WTC11 (cell line): ENCODE measurements at regions not wholly inside any gene's neighbourhood (a gene's known extent, or its start where the extent isn't known, plus 50 kb on each side); places are given as distances from the start of the nearest gene placed in this dataset.

Experiments
- ATAC-seq: fragments of 200-7000 bp; cut with Tn5 transposase; 2 replicates; pipeline ENCODE4 v1.10.0; 2021; ENCODE audit warnings: mild to moderate bottlenecking, moderate library complexity
- CTCF ChIA-PET: fragments of 300-600 bp; sonication (Branson Sonifier 250); formaldehyde crosslinking; loops from one replicate; lab custom pipeline; 2021; ENCODE audit warnings: antibody characterized with exemption; lab: Charles Lee
- POLR2A ChIA-PET: fragments of 350-600 bp; sonication (Branson Sonifier 250); formaldehyde crosslinking; loops from one replicate; lab custom pipeline; 2021; ENCODE audit warnings: antibody characterized with exemption; lab: Charles Lee
- DNase-seq: peaks from one replicate; pipeline ENCODE4 v3.0.0; 2021; ENCODE audit warnings: low spot score
- H3K27ac Mint-ChIP-seq: 2 replicates; pipeline ENCODE4 v1.8.0; 2021; ENCODE audit warnings: mixed read lengths
- H3K27me3 Mint-ChIP-seq: 2 replicates; pipeline ENCODE4 v1.8.0; 2021; ENCODE audit warnings: low read depth, mild to moderate bottlenecking, moderate library complexity, mixed read lengths
- H3K36me3 Mint-ChIP-seq: 2 replicates; pipeline ENCODE4 v1.8.0; 2021; ENCODE audit warnings: mixed read lengths
- H3K4me1 Mint-ChIP-seq: 2 replicates; pipeline ENCODE4 v1.8.0; 2022; ENCODE audit warnings: mixed read lengths
- H3K4me3 Mint-ChIP-seq: 2 replicates; pipeline ENCODE4 v1.8.0; 2021; ENCODE audit warnings: mild to moderate bottlenecking, moderate library complexity, mixed read lengths
- H3K9me3 Mint-ChIP-seq: 2 replicates; pipeline ENCODE4 v1.8.0; 2021; ENCODE audit warnings: mixed read lengths
- ELF4 ChIP-seq: sonication (generic); formaldehyde crosslinking; IDR thresholded peaks from 2 replicates; pipeline ENCODE4 v1.8.1; 2022; ENCODE audit warnings: low read depth, mild to moderate bottlenecking, moderate library complexity, missing genetic modification reagents
- GRHL2 ChIP-seq: fragments of 250-450 bp; sonication (Bioruptor Pico); IDR thresholded peaks from 2 replicates; pipeline ENCODE4 v1.8.0; 2022; ENCODE audit warnings: mild to moderate bottlenecking, moderate library complexity; ENCODE audit not compliant: insufficient replicate concordance, severe bottlenecking
- JAZF1 ChIP-seq: fragments of 250-450 bp; sonication (Bioruptor Pico); IDR thresholded peaks from 2 replicates; pipeline ENCODE4 v1.9.0; 2021; ENCODE audit warnings: moderate library complexity, mild to moderate bottlenecking, inconsistent platforms
- PRDM15 ChIP-seq: sonication (generic); formaldehyde crosslinking; IDR thresholded peaks from 2 replicates; pipeline ENCODE4 v1.8.0; 2022; ENCODE audit warnings: missing genetic modification reagents
- PRRX2 ChIP-seq: fragments of 250-450 bp; sonication (Bioruptor Pico); IDR thresholded peaks from 2 replicates; pipeline ENCODE4 v1.8.0; 2021; ENCODE audit warnings: mild to moderate bottlenecking
- RELA ChIP-seq: sonication (generic); formaldehyde crosslinking; IDR thresholded peaks from 2 replicates; pipeline ENCODE4 v1.8.1; 2022; ENCODE audit warnings: missing genetic modification reagents, mild to moderate bottlenecking, borderline replicate concordance
- STAT6 ChIP-seq: sonication (generic); formaldehyde crosslinking; conservative IDR thresholded peaks from 2 replicates; pipeline ENCODE4 v1.8.1; 2023; ENCODE audit warnings: mild to moderate bottlenecking, low read depth, missing genetic modification reagents, moderate library complexity
- TEAD1 ChIP-seq: sonication (generic); formaldehyde crosslinking; IDR thresholded peaks from 2 replicates; pipeline ENCODE4 v1.8.0; 2022; ENCODE audit warnings: mild to moderate bottlenecking, missing genetic modification reagents
- ZNF423 ChIP-seq: fragments of 250-450 bp; sonication (Bioruptor Pico); IDR thresholded peaks from 2 replicates; pipeline ENCODE4 v2.1.2; 2022; ENCODE audit warnings: mild to moderate bottlenecking, moderate library complexity
- ZNF425 ChIP-seq: fragments of 250-450 bp; sonication (Bioruptor Pico); conservative IDR thresholded peaks from 2 replicates; pipeline ENCODE4 v1.9.0; 2021; ENCODE audit warnings: mild to moderate bottlenecking
- ZNF532 ChIP-seq: fragments of 250-450 bp; sonication (Bioruptor Pico); IDR thresholded peaks from 2 replicates; pipeline ENCODE4 v1.9.0; 2021; ENCODE audit warnings: mild to moderate bottlenecking, borderline replicate concordance
- ZSCAN18 ChIP-seq: fragments of 250-450 bp; sonication (Bioruptor Pico); IDR thresholded peaks from 2 replicates; pipeline ENCODE4 v2.1.2; 2022; ENCODE audit warnings: mild to moderate bottlenecking, moderate library complexity
- TF ChIP-seq, protein P1 (sequence below): sonication (generic); formaldehyde crosslinking; IDR thresholded peaks from 2 replicates; pipeline ENCODE4 v1.8.1; 2023; ENCODE audit warnings: mild to moderate bottlenecking, missing genetic modification reagents

DNA sequence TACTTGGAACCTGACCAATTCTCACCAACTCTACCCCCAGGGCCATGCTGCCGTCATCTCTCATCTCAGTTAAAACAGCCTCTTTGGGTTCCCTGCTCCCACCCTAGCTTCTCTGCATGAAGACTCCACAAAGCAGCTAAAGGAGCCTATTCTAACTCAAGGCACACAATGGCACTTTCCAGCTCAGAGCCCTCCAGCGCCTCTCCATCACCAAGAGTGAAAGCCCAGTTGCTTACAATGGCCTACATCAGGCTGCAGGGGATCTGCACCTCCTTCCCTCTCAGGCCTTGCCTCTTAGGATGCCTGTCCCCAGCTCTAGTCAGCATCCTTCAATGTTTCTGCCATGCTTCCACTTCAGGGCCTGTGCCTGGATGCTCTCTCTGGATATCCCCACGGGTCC, 83.7 kb upstream of the GNAZ start (continued):
- TF ChIP-seq ZSCAN18 (CRISPR knock-in tag): no peak
- TF ChIP-seq JAZF1 (CRISPR knock-in tag): no peak
- TF ChIP-seq, protein P1, sequence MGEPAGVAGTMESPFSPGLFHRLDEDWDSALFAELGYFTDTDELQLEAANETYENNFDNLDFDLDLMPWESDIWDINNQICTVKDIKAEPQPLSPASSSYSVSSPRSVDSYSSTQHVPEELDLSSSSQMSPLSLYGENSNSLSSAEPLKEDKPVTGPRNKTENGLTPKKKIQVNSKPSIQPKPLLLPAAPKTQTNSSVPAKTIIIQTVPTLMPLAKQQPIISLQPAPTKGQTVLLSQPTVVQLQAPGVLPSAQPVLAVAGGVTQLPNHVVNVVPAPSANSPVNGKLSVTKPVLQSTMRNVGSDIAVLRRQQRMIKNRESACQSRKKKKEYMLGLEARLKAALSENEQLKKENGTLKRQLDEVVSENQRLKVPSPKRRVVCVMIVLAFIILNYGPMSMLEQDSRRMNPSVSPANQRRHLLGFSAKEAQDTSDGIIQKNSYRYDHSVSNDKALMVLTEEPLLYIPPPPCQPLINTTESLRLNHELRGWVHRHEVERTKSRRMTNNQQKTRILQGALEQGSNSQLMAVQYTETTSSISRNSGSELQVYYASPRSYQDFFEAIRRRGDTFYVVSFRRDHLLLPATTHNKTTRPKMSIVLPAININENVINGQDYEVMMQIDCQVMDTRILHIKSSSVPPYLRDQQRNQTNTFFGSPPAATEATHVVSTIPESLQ (CRISPR knock-in tag): no peak
- TF ChIP-seq GRHL2 (CRISPR knock-in tag): no peak
- no peak for TF ChIP-seq STAT6 (CRISPR knock-in tag)
- no peak for TF ChIP-seq RELA
- no peak for TF ChIP-seq ELF4 (CRISPR knock-in tag)
- no peak for TF ChIP-seq PRRX2 (CRISPR knock-in tag)

- ChIA-PET CTCF (interaction anchor here (0.5 to 0.8 kb wide), 2 partner anchors 28 to 72 kb away, joined by 3 to 5 read pairs; no protein-coding TSS in a partner anchor), POLR2A (no interaction called here)
- peaks cover 56% of the 10 kb centered on the region for H3K27me3 Mint-ChIP-seq
- H3K9me3 Mint-ChIP-seq: peaks cover 33% of the 10 kb centered on the region
- H3K36me3 Mint-ChIP-seq: peaks cover 9% of the 10 kb centered on the region
- no peak overlapping the region for H3K4me3 Mint-ChIP-seq
- H3K4me1 Mint-ChIP-seq: no peaks in the 10 kb centered on the region
- H3K27ac Mint-ChIP-seq: no peak overlapping the region
- ATAC-seq (no peak), DNase-seq (no peak)
- TF ChIP-seq STAT6 (CRISPR knock-in tag) (no peak), ZNF423 (CRISPR knock-in tag) (no peak), TEAD1 (CRISPR knock-in tag) (no peak), ZNF425 (CRISPR knock-in tag) (no peak), ZNF532 (CRISPR knock-in tag) (no peak), PRDM15 (CRISPR knock-in tag) (no peak)
- TF ChIP-seq, protein P1 (CRISPR knock-in tag): no peak
Observed at GRCh38 chr22:22988150-22988549, 82.2 kb upstream of the GNAZ start.
